Progenitor cell of endocrine pancreas (in vitro differentiated cells): ENCODE measurements at regions not wholly inside any gene's neighbourhood (a gene's known extent, or its start where the extent isn't known, plus 50 kb on each side); places are given as distances from the start of the nearest gene placed in this dataset.

ENCODE experiments used
- DNase-seq: peaks from one replicate; pipeline ENCODE4 v3.0.0; 2021; ENCODE audit warnings: low spot score; ENCODE audit not compliant: unreplicated experiment
- H3K27ac Mint-ChIP-seq: 2 replicates; pipeline ENCODE4 v1.8.0; 2021; ENCODE audit warnings: mild to moderate bottlenecking, moderate library complexity, mixed read lengths
- H3K27me3 Mint-ChIP-seq: 2 replicates; pipeline ENCODE4 v1.8.0; 2021; ENCODE audit warnings: mixed read lengths
- H3K36me3 Mint-ChIP-seq: 2 replicates; pipeline ENCODE4 v1.8.0; 2022; ENCODE audit warnings: mixed read lengths; ENCODE audit not compliant: insufficient read depth
- H3K4me1 Mint-ChIP-seq: 2 replicates; pipeline ENCODE4 v1.8.0; 2021; ENCODE audit warnings: low read depth, mixed read lengths
- H3K4me3 Mint-ChIP-seq: 2 replicates; pipeline ENCODE4 v1.8.0; 2021; ENCODE audit warnings: low read depth, mild to moderate bottlenecking, moderate library complexity, mixed read lengths
- H3K9me3 Mint-ChIP-seq: 2 replicates; pipeline ENCODE4 v1.8.0; 2021; ENCODE audit warnings: low read depth, mixed read lengths
- TF ChIP-seq, protein P1 (sequence below): fragments of 200-600 bp; sonication (generic); IDR thresholded peaks from one replicate; pipeline ENCODE4 v1.5.0; 2021; ENCODE audit warnings: antibody characterized with exemption, mild to moderate bottlenecking; ENCODE audit not compliant: unreplicated experiment

DNA sequence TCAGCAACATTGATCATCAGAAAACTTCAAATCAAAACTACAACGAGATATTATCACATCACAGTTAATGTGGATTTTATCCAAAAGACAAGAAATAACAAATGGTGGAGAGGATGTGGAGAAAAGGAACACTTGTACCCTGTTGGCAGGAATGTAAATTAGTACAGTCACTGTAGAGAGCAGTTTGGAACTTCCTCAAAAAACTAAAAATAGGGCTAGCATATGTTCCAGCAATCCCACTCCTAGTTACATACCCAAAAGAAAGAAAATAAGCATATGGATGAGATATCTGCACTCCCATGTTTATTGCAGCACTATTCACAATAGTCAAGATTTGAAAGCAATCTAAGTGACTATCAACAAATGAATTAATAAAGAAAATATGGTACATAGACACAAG is 887.7 kb upstream of the MAN1A1 start:
- no peak overlapping the region for H3K4me3 Mint-ChIP-seq
- DNase-seq, result no peak
- H3K27me3 Mint-ChIP-seq, result no peaks in the 10 kb centered on the region
- H3K27ac Mint-ChIP-seq, result no peak overlapping the region
- H3K36me3 Mint-ChIP-seq, result peaks cover 1% of the 10 kb centered on the region
- peaks cover 14% of the 10 kb centered on the region for H3K9me3 Mint-ChIP-seq
- H3K4me1 Mint-ChIP-seq, result no peaks in the 10 kb centered on the region
- TF ChIP-seq, protein P1, sequence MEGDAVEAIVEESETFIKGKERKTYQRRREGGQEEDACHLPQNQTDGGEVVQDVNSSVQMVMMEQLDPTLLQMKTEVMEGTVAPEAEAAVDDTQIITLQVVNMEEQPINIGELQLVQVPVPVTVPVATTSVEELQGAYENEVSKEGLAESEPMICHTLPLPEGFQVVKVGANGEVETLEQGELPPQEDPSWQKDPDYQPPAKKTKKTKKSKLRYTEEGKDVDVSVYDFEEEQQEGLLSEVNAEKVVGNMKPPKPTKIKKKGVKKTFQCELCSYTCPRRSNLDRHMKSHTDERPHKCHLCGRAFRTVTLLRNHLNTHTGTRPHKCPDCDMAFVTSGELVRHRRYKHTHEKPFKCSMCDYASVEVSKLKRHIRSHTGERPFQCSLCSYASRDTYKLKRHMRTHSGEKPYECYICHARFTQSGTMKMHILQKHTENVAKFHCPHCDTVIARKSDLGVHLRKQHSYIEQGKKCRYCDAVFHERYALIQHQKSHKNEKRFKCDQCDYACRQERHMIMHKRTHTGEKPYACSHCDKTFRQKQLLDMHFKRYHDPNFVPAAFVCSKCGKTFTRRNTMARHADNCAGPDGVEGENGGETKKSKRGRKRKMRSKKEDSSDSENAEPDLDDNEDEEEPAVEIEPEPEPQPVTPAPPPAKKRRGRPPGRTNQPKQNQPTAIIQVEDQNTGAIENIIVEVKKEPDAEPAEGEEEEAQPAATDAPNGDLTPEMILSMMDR, result no peak

DNA sequence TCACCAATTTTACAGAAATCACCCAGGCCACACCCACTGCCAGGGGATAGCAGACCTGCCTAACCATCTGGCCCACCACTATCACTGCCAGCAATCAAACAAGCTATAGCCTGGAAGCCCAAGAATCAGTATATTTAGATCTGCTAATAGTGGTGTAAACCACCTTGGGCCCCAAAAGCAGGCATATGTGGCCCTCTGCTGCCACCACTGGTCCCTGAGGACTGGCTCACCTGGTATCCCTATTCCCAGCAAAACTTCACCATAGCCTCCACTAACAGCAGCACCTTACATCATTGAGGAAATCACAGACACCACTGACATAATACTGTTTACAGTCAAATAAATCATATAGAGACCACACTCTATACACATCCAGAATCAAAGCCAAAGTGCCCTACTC is 880.4 kb upstream of the MAN1A1 start:
- Mint-ChIP-seq H3K4me1 (no peaks in the 10 kb centered on the region), H3K27me3 (no peaks in the 10 kb centered on the region), H3K36me3 (no peaks in the 10 kb centered on the region), H3K4me3 (no peak overlapping the region), H3K9me3 (peaks cover 3% of the 10 kb centered on the region), H3K27ac (no peak overlapping the region)
- no peak for DNase-seq
- TF ChIP-seq, protein P1, result no peak

DNA sequence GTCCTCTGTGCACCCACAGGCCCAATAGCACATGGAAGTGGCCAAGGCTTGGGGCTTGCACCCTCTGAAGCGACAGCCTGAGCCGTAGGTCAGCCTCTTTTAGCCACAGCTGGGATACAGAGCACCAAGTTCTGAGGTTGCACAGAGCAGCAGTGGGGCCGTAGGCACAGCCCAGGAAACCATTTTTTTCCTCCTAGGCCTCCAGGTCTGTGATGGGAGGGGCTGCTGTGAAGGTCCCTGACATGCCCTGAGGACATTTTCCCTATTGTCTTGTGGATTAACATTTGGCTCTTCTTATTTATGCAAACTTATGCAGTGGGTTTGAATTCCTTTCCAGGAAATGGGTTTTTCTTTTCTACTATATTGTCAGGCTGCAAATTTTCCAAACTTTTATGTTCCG is 878.7 kb upstream of the MAN1A1 start:
- no peak overlapping the region for H3K4me3 Mint-ChIP-seq
- no peaks in the 10 kb centered on the region for H3K4me1 Mint-ChIP-seq
- no peaks in the 10 kb centered on the region for H3K9me3 Mint-ChIP-seq
- no peaks in the 10 kb centered on the region for H3K36me3 Mint-ChIP-seq
- no peak for DNase-seq
- H3K27ac Mint-ChIP-seq, result no peak overlapping the region
- H3K27me3 Mint-ChIP-seq, result no peaks in the 10 kb centered on the region
- TF ChIP-seq, protein P1, result no peak

DNA sequence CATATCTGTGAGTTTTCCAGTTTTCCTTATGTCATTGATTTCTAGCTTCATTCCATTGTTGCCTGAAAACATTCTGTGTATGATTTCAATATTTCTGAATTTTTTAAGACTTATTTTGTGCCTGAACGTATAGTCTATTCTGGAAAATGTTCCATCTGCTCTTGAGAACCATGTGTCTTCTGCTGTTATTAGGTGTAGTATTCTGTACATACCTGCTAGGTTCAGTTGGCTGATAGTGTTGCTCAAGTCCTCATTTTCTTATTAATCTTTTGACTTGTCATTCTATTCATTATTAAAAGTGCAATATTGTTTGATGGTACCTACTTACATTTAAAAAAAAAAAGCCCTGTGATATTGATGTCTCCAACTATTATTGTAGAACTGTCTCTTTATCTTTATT is 869.8 kb upstream of the MAN1A1 start:
- Mint-ChIP-seq H3K4me3 (no peak overlapping the region), H3K27ac (no peak overlapping the region), H3K4me1 (no peaks in the 10 kb centered on the region), H3K36me3 (no peaks in the 10 kb centered on the region), H3K27me3 (no peaks in the 10 kb centered on the region), H3K9me3 (no peaks in the 10 kb centered on the region)
- no peak for DNase-seq
- TF ChIP-seq, protein P1, result no peak

DNA sequence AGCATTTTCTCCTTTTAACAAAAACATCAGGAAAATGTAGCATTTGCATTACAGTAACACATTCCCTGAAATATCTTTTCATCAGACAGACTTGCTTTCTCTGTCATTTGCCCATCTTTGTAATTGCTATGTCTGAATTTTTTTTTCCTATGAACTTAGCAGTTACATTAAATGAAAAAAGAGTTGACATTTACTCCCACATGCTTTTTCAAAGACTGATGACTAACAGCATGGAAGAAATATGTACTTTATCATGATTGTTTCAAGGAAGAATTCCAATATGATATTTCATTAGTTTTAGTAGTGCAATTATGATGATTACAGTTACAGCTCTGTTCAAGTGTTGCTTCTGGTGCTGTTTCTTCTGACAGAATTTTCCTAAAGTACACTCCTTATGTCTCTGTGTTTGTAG is 864.5 kb upstream of the MAN1A1 start:
- H3K27me3 Mint-ChIP-seq, result peaks cover 5% of the 10 kb centered on the region
- no peak overlapping the region for H3K27ac Mint-ChIP-seq
- H3K4me3 Mint-ChIP-seq, result no peak overlapping the region

More for the DNA sequence above, 864.5 kb upstream of the MAN1A1 start:
- Mint-ChIP-seq H3K9me3 (no peaks in the 10 kb centered on the region), H3K4me1 (peaks cover 4% of the 10 kb centered on the region), H3K36me3 (no peaks in the 10 kb centered on the region)
- TF ChIP-seq, protein P1, result no peak
- no peak for DNase-seq
